ACHN (cell line): ENCODE measurements at regions not wholly inside any gene's neighbourhood (a gene's known extent, or its start where the extent isn't known, plus 50 kb on each side); places are given as distances from the start of the nearest gene placed in this dataset.

Source experiments
- DNase-seq: peaks from one replicate; pipeline ENCODE4 v3.0.0-alpha.2; 2015
- in situ Hi-C: cut with HindIII; loops from 2 replicates; pipeline ENCODE4 v1.10.0; 2017; ENCODE audit warnings: low sequenced_read_pairs, low pct_ligation_motif_present, low pct_unique_long_range_greater_than_20kb

DNA sequence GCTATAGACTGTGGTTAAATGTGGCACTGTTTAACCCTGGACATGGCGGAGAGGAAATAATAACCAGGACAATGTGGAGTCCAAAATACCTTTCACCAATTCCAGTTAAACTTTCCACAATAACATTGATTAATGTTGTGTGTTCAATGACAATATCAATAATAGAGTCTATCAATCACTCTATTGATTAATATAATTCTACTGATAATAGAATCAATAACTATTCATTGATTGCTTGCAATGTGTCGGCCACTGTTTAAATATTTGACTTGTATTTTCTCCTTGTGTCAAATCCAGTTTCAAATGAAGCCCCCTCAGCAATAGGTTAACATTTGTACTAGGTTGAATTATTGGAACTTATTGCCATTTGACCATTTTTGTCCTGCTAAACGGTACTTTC, 187.0 kb downstream of the PTPN20 start:
- in situ Hi-C loops: no loop called here
- no peak for DNase-seq

DNA sequence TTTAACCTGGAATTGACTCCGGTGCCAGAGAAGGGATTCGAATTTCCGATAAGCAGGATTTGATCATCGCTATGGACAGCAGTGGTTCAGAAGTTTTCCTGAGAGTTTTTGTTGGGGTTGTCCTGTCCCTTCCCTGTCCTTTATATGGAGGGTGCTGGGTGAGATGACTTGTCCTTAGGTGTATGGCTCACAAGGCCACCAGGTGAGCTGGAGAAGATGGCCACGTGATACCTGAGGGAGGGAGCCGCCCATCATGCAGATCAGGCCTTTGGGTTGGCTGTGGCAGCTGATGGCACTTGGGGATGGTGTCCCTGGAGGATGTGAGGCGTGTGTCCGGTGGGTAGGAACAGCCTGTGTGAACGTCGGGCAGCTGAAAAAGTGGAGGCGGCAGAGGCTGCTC, 187.7 kb downstream of the PTPN20 start:
- in situ Hi-C loops: no loop called here
- no peak for DNase-seq

DNA sequence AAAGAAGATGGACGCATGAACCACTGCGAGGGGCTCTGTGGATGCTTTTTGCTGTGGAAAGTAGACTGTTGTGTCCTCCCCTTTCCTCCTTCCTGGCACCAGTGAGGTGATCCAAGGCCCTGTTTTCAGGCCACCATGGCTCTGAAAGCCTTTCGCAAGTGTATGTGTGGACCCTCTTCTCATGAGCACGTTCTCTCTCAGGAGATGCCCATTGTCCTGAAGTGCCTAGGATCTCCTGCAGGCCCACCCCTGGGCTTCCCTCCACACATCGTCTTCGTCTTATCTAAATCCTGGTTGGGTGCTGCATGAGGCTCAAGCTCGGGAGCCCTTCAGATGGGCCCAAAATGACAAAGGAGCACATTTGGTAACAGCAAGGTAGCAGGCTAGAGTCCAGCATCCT, 188.2 kb downstream of the PTPN20 start:
- in situ Hi-C loops: no loop called here
- no peak for DNase-seq

DNA sequence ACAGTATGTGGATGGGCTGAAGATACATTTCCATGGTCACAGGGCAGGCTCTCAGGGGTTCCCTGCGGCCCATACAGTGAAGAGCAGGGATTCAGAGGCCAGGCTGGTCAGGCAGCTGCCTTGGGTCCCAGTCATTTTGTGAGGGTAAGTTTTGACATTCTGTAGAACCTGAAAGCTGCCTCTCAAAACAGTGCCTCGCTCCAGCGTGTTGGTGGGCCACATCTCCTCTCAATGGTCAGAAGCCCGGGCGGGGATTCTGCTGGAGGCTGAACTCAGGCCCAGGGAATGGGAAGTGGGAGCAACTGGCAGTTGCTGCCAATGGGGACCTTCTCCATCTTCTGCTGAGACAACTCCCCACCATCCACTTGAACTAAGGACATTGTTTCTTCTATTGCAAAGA, 190.0 kb downstream of the PTPN20 start:
- in situ Hi-C loops: no loop called here
- no peak for DNase-seq

DNA sequence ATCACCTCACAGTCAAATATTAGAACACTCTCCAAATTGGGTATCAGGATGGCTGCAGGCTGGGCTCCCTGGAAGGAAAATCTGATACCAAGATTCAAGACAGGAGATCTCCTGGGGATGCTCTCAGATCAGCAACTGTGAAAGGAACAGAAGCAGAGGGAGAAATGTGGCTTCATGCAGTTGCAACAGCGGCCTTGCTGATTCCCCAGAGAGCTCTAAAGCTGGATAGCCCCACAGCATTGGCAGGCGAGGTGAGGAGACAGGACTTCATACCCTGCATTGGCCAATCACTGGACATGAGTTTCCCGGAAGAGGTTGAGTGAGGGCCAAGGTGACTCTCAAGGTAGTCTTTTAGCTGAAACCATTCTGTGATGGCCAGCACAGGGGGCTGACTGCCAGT, 190.6 kb downstream of the PTPN20 start:
- in situ Hi-C loops: no loop called here
- no peak for DNase-seq

DNA sequence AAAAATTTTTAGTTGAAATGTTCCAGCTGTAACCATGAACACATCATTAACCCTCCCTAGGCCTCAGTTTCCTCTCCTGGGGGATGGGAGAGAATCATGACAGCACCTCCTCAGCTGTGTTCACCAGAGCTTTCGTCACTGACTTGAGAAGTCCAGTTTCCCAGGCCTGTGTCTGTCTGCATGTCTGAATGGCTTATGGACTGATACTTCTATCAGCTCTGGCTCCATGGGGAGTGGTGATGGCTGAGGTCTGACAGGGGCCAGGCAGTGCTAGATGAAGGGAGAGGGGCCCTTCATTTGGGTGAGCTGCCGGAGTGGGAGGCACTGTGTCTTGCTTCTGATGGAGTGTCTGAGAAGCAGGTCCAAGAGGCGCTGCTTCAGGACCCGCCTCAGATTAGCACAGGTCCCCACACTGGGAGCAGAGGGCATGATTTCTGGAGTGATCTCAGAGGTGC, 192.9 kb downstream of the PTPN20 start:
- in situ Hi-C loops: no loop called here
- DNase-seq: no peak

DNA sequence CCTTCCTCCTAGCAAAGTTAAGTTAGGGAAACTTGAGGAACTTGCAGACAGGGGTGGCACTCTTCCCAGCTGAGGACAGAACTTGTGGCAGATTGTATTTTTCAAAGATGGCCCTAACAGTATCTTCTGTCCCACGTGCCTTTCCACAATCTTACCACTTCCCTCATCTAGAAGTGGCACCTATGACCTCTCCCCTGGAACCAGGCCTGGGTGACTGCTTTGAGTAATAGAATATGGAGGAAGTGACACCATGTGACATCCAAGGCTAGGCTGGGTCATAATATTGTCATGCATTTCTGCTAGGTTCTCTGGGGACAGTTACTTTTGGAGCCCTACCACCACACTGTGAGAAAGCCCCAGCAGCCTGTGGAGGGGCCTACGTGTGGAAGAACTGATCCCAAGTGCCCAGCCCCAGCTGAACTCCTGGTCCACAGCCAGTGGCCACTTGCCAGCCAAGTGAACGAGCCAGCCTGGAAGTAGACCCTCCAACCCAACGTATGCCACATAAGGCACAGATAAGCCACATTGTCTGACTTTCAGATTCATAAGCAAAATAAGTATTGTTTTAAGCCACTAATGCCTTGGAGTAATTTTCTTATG, 193.7 kb downstream of the PTPN20 start:
- in situ Hi-C loops: no loop called here
- DNase-seq: no peak

DNA sequence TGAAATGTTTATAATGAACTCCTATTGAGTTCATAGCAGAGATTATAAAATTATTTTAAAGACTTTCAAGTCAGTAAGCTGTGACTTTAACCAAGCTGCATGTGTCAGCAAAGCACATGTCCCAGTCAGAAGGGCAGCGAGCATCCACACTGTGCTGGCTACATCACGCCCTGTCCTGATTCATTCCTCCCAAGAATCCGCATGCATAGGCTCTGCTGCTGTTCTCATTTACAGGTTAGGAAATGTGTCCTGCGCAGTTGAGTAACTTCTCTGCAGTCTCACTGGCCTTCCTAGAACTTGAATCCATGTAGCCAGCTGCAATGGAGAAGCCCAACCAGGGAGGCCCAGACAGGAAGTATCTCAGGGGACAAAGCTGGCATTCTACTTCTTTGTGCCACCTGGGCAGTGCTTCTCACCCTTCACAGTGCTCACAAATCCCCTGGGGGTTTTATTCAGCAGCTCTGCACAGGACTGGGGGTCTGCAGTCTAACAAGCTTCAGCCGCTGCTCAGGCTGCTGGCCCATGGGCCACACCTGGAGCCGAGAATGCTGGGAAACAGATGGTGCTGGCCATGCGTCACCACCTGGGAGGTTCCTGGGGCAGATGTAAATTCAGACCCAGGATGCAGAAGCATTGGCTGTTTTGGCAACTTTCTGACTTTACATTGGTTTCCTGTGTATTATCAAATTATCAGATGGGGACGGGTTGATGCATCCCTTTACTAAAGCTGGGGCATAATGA, 192.8 kb upstream of the GDF10 start:
- in situ Hi-C loops: no loop called here
- DNase-seq: no peak

DNA sequence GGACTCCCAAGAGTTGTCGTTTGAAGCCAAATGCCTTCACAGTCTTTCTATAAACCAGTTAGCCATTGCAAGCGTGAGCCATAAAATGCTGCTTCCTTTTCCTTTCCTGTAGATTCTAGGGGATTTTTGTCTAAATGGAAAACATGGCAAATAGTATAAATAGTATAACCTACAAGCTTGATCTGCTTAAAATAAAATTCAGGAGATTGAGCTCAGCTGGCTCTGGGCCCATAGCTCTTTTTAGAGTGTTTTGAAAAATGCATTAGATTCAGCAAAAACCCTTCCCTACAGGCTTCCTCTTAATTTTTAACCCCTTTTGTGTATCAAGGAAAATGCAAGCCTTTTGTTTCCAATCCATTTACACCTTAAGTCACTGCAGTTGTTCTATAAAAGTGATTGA, 190.1 kb upstream of the GDF10 start:
- DNase-seq: no peak
- in situ Hi-C loops: no loop called here

DNA sequence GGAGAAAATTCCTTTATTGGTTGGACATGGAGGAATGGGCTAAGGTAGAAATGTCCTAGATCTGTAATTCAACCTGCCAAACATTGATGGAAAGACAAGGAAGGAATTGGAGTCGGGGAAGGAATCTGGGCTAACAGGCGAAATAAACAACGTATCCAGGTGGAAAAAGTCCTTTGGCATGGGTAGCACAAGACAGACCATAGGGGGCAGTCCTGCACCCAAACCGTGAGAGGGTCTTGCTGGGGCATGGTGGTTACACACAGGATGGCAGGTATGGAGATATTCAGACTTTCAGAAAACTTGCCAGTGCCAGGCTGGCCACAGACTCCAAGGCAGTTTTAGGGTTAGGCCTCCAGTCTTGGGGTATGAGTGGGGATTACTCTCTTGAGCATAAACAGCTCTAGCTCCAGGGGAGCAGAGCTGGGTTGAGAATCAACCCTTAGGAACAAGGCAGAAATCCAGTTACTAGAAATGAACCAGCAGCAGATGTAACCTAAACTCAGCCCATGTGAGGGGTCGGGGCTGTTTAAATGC, 188.6 kb upstream of the GDF10 start:
- DNase-seq: no peak
- in situ Hi-C loops: no loop called here

DNA sequence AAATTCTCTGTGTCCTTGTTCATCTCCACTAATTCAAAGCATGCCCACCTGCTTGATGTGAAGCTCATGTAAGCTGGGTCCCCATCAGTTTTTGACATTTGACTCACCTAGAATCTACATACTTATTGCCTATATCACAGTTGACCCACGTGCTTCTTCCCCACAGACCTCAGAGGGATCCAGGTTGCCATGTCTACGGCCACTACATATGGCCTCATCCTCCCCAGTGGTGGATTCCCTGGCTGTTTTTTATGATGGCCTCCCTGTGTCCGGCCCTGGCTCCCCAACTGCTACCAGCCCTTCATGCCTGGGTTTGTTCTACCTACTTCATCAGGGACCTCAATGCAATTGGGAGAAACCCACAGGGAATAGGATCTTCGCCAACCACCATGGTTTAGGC, 187.4 kb upstream of the GDF10 start:
- DNase-seq: no peak
- in situ Hi-C loops: no loop called here

DNA sequence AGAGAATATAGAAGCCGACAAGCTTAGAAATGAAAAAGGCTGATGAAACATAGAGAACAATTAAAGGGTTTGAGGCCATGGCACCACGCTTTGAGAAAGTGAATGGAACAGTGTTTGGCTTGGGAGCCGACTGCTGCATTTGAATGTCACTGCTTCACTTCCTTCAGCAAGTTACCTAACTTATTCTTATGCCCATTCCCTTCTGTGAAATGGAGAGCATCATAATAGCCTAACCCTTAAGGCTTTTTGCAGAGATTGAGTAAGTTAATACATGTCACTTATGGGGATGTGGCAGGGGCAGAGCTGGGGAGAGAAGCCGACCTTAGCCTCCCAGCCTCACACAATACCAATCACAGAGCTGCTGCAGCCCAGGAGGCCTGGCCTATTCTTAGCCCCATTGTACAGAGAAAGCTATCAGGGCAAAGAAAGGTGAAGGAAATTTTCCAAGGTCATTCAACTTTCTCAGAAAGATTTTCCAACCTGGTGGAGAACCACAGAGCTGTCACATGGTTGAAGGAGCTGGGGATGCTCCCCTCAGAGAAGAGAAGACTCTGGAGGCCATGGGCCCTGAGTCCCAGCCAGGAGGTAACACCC, 186.0 kb upstream of the GDF10 start:
- no peak for DNase-seq
- in situ Hi-C loops: no loop called here

DNA sequence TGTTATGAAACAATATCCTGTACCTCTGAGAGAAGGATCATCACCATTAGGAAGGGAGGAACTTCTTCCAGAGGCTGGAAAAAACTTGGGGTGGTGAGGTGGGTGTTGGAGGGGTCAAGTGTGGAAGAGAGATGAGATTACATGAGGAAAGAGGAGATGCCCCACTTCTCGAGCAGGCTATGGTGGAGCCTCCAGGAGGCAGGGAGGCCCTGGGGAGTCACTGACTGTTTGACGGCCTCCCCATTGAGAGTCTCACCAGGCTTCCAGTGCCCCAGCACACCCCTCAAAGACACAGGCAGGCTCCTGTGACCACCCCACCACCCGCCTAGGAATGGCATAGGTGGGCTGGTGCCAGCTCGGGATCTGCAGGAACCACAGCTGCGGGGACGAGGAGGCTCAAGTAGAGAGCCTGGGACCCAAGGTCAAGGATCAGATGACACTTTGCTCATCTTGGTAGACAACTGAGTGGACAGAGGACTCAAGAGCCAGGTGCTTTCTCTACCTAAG, 185.3 kb upstream of the GDF10 start:
- in situ Hi-C loops: no loop called here
- no peak for DNase-seq

DNA sequence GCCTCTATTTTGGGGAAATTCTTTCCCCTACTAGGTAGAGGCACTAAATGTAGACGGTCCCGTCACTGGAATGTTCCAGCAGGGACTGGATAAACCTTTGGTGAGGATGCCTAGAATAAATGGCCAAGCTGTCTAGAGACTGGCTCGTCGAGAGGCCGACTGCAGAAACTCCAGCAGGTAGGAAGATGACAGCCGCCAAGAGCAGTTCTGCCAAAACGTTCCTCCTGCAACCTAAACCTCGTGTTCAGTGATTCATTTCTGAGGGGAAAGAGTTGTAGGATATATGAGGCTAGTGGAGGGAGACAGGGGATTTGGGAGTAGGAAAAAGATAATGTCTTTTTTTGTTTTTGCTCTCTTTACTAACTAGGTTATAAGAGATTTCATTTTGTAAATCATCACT, 184.7 kb upstream of the GDF10 start:
- DNase-seq: no peak
- in situ Hi-C loops: no loop called here

DNA sequence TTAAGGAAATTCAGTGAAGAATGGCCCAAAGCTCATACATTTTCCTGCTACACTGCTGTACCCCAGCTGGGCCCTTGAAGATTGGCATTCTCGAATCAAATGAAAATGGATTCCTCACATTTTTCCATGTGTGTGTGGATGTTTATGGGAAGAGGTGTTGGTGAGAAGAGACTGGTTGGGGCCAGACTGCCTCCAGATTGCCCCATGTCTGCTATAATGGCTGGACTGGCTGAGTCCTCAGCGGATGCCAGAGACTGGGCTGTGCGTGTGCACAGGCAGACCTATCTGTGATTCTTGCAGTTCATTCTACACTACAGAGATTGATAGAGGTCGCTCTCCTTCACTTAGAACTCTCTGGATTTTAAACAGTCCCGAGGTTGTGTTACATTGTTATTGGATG, 183.6 kb upstream of the GDF10 start:
- DNase-seq: no peak
- in situ Hi-C loops: no loop called here

DNA sequence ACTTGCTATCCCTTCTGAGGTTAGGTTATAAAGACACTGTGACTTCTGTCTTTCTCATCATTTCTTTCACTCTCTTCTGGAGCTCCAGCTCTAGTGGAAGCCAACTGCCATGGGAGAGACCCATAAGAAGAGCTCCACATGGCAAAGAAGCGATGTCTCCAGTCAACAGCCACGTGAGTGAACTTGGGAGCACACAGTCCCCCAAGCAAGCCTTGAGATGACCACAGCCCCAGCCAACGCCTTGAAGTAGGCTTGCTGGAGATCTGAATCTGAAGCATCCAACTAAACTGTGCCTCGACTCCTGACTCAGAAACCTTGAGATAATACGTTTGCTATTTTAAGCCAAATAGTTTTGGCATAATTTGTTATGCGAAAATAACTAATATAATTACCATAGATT, 181.7 kb upstream of the GDF10 start:
- in situ Hi-C loops: no loop called here
- no peak for DNase-seq

DNA sequence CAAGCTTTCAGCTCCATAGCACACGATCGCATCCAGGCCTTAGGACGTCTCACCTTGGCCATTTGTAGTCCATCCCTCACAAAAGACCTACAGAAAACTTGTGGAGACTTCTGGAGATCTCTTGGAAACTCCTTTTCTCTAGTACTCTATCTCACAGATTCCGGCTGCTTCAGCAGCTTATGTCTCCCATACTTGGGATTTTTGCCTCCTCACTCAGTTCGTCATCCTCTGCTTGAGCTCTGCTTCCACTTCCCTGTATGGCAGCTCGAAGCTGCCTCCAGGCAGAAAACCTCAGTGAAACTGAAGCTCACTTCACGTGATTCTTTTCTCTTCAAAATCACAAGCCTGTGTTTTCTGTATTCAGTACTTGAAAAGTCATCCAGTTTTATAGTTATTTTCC, 178.7 kb upstream of the GDF10 start:
- in situ Hi-C loops: no loop called here
- DNase-seq: no peak

DNA sequence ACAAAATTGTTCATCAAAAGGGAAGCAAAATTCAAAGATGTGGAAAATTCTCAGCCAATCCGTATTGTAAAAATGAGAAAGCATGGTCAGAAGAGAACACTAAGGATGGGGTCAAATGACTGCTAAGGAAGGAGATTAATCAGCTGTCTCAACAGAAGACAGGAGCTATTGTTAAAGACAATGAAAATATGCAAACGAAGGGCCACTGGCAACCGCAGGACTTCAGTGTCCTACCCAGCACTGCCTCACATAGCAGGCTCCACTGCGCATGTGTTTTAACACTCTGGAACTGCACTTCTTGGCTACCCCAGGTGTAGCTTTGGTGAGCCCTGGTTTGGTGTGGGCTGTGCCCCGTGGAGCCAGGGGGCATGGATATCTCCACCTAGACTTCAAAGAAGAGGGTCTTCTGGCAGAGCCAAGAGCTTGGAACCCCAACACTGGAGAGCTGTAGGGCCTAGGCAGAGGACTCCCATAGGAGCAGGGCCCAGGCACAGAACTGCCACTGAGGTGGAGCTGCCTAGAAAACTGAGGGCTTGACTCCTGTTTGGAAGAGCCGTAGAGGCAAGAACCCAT, 176.2 kb upstream of the GDF10 start:
- in situ Hi-C loops: no loop called here
- DNase-seq: no peak

DNA sequence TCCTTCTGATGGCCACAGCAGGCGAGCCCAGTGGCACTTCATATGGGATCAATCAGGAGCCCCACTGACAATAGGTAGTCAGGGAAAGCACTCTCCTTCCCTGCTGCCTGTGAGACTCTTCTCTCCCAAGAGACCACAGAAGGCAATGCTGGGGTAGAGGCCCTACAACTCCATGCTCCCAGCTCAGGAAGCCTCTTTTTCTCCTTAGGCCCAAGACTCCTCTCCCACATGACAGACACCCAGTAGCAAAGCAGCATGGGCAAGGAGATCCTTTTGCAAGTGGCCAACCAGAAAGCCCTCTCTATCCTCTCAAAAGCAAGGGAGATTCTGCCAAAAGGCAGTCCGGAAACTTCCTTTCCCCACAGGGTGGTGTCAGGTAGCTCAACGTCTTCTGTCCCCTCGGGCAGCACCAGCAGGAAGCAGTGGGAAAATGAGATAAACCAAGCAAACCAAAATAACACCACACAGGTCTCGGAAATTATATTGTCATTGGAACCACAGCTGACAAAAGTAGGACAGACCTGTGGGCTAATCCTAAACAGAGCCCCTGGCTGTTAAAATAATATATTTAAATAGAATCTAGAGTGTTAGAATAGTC, 172.7 kb upstream of the GDF10 start:
- in situ Hi-C loops: no loop called here
- DNase-seq: no peak
